GM06990 (cell line): ENCODE measurements at regions not wholly inside any gene's neighbourhood (a gene's known extent, or its start where the extent isn't known, plus 50 kb on each side); places are given as distances from the start of the nearest gene placed in this dataset.
"Not testable (repeated sequence)": the region's sequence is repeated elsewhere in the genome, so short reads cannot be mapped to it uniquely, and the experiment has no call there.

ENCODE experiments used
- DNase-seq: peaks from one replicate; pipeline ENCODE4 v3.0.0-alpha.2; 2011; ENCODE audit not compliant: insufficient read length; ENCODE audit errors: extremely low read depth
- H3K27me3 ChIP-seq: replicated peaks from 2 replicates; pipeline ENCODE4 v1.6.0; 2011; ENCODE audit warnings: low read length; ENCODE audit not compliant: control insufficient read depth, insufficient read depth
- H3K36me3 ChIP-seq: 2 replicates; pipeline ENCODE4 v1.5.1; 2011; ENCODE audit warnings: low read length; ENCODE audit not compliant: control insufficient read depth, insufficient read depth
- H3K4me3 ChIP-seq: replicated peaks from 2 replicates; pipeline ENCODE4 v1.5.1; 2011; ENCODE audit warnings: low read depth, mild to moderate bottlenecking, control low read depth, low read length
- CTCF ChIP-seq: IDR thresholded peaks from 2 replicates; pipeline ENCODE4 v1.5.1; 2011; ENCODE audit warnings: low read length, control low read depth, mild to moderate bottlenecking, inconsistent platforms; ENCODE audit not compliant: insufficient read depth, poor library complexity, severe bottlenecking

- TF ChIP-seq CTCF, result no peak
- Histone ChIP-seq H3K36me3 (no peaks in the 10 kb centered on the region), H3K4me3 (no peak overlapping the region), H3K27me3 (no peaks in the 10 kb centered on the region)
- DNase-seq, result no peak
Observed at GRCh38 chr3:189429019-189429418, 202.2 kb upstream of the TP63 start.

GRCh38 chr3:189430166-189430565, 201.0 kb upstream of the TP63 start:
- no peak for DNase-seq
- Histone ChIP-seq H3K4me3 (no peak overlapping the region), H3K27me3 (no peaks in the 10 kb centered on the region), H3K36me3 (no peaks in the 10 kb centered on the region)
- no peak for TF ChIP-seq CTCF

- not testable (repeated sequence) for H3K36me3 ChIP-seq, H3K4me3 ChIP-seq, DNase-seq, H3K27me3 ChIP-seq
Observed at GRCh38 chr3:189442257-189442656, 188.9 kb upstream of the TP63 start.

- no peak for TF ChIP-seq CTCF
- H3K36me3 ChIP-seq, result no peaks in the 10 kb centered on the region
- DNase-seq, result no peak
- no peak overlapping the region for H3K4me3 ChIP-seq
- H3K27me3 ChIP-seq, result no peaks in the 10 kb centered on the region
Observed at GRCh38 chr3:189446959-189447560, 184.1 kb upstream of the TP63 start.

- no peak for TF ChIP-seq CTCF
- H3K4me3 ChIP-seq, result no peak overlapping the region
- no peak for DNase-seq
- H3K27me3 ChIP-seq, result no peaks in the 10 kb centered on the region
- no peaks in the 10 kb centered on the region for H3K36me3 ChIP-seq
Observed at GRCh38 chr3:189449084-189449483, 182.1 kb upstream of the TP63 start.

- TF ChIP-seq CTCF, result no peak
- Histone ChIP-seq H3K36me3 (no peaks in the 10 kb centered on the region), H3K27me3 (no peaks in the 10 kb centered on the region), H3K4me3 (no peak overlapping the region)
- DNase-seq, result no peak
Observed at GRCh38 chr3:189455009-189455408, 176.2 kb upstream of the TP63 start.
